WTC11 (cell line): ENCODE measurements at regions not wholly inside any gene's neighbourhood (a gene's known extent, or its start where the extent isn't known, plus 50 kb on each side); places are given as distances from the start of the nearest gene placed in this dataset.

Source experiments
- ATAC-seq: fragments of 200-7000 bp; cut with Tn5 transposase; 2 replicates; pipeline ENCODE4 v1.10.0; 2021; ENCODE audit warnings: mild to moderate bottlenecking, moderate library complexity
- CTCF ChIA-PET: fragments of 300-600 bp; sonication (Branson Sonifier 250); formaldehyde crosslinking; loops from one replicate; lab custom pipeline; 2021; ENCODE audit warnings: antibody characterized with exemption; lab: Charles Lee
- POLR2A ChIA-PET: fragments of 350-600 bp; sonication (Branson Sonifier 250); formaldehyde crosslinking; loops from one replicate; lab custom pipeline; 2021; ENCODE audit warnings: antibody characterized with exemption; lab: Charles Lee
- DNase-seq: peaks from one replicate; pipeline ENCODE4 v3.0.0; 2021; ENCODE audit warnings: low spot score
- H3K27ac Mint-ChIP-seq: 2 replicates; pipeline ENCODE4 v1.8.0; 2021; ENCODE audit warnings: mixed read lengths
- H3K27me3 Mint-ChIP-seq: 2 replicates; pipeline ENCODE4 v1.8.0; 2021; ENCODE audit warnings: low read depth, mild to moderate bottlenecking, moderate library complexity, mixed read lengths
- H3K36me3 Mint-ChIP-seq: 2 replicates; pipeline ENCODE4 v1.8.0; 2021; ENCODE audit warnings: mixed read lengths
- H3K4me1 Mint-ChIP-seq: 2 replicates; pipeline ENCODE4 v1.8.0; 2022; ENCODE audit warnings: mixed read lengths
- H3K4me3 Mint-ChIP-seq: 2 replicates; pipeline ENCODE4 v1.8.0; 2021; ENCODE audit warnings: mild to moderate bottlenecking, moderate library complexity, mixed read lengths
- H3K9me3 Mint-ChIP-seq: 2 replicates; pipeline ENCODE4 v1.8.0; 2021; ENCODE audit warnings: mixed read lengths
- ERG ChIP-seq: fragments of 250-450 bp; sonication (Bioruptor Pico); IDR thresholded peaks from 2 replicates; pipeline ENCODE4 v1.8.0; 2021; ENCODE audit warnings: mild to moderate bottlenecking
- IRF1 ChIP-seq: sonication (generic); formaldehyde crosslinking; IDR thresholded peaks from 2 replicates; pipeline ENCODE4 v1.8.0; 2023; ENCODE audit warnings: missing genetic modification reagents
- NR1H2 ChIP-seq: sonication (generic); formaldehyde crosslinking; IDR thresholded peaks from 2 replicates; pipeline ENCODE4 v1.9.0; 2021; ENCODE audit warnings: mild to moderate bottlenecking, moderate library complexity, missing genetic modification reagents
- PRDM15 ChIP-seq: sonication (generic); formaldehyde crosslinking; IDR thresholded peaks from 2 replicates; pipeline ENCODE4 v1.8.0; 2022; ENCODE audit warnings: missing genetic modification reagents
- TCF7 ChIP-seq: sonication (generic); formaldehyde crosslinking; IDR thresholded peaks from 2 replicates; pipeline ENCODE4 v1.8.0; 2022; ENCODE audit warnings: mild to moderate bottlenecking, low read depth, missing genetic modification reagents, moderate library complexity
- ZNF121 ChIP-seq: sonication (generic); formaldehyde crosslinking; IDR thresholded peaks from 2 replicates; pipeline ENCODE4 v1.8.0; 2023; ENCODE audit warnings: missing genetic modification reagents
- ZNF396 ChIP-seq: fragments of 250-450 bp; sonication (Bioruptor Pico); IDR thresholded peaks from 2 replicates; pipeline ENCODE4 v1.8.0; 2021; ENCODE audit warnings: mild to moderate bottlenecking, moderate library complexity, borderline replicate concordance
- TF ChIP-seq, protein P1 (sequence below): sonication (generic); formaldehyde crosslinking; IDR thresholded peaks from 2 replicates; pipeline ENCODE4 v1.8.0; 2023; ENCODE audit warnings: missing genetic modification reagents, mild to moderate bottlenecking, borderline replicate concordance
- TF ChIP-seq, protein P2 (sequence below): fragments of 200-600 bp; IDR thresholded peaks from 2 replicates; pipeline ENCODE4 v1.8.0; 2022; ENCODE audit warnings: antibody characterized with exemption
- TF ChIP-seq, protein P3 (sequence below): fragments of 250-450 bp; sonication (Bioruptor Pico); IDR thresholded peaks from 2 replicates; pipeline ENCODE4 v1.9.0; 2021; ENCODE audit warnings: mild to moderate bottlenecking, borderline replicate concordance
- TF ChIP-seq, protein P4 (sequence below): sonication (generic); formaldehyde crosslinking; IDR thresholded peaks from 2 replicates; pipeline ENCODE4 v1.8.0; 2022; ENCODE audit warnings: mild to moderate bottlenecking, missing genetic modification reagents
- TF ChIP-seq, protein P5 (sequence below): sonication (generic); formaldehyde crosslinking; IDR thresholded peaks from 2 replicates; pipeline ENCODE4 v1.8.0; 2023; ENCODE audit warnings: mild to moderate bottlenecking, missing genetic modification reagents
- TF ChIP-seq, protein P6 (sequence below): sonication (generic); formaldehyde crosslinking; IDR thresholded peaks from 2 replicates; pipeline ENCODE4 v1.8.1; 2022; ENCODE audit warnings: mild to moderate bottlenecking, missing genetic modification reagents, moderate library complexity, borderline replicate concordance

DNA sequence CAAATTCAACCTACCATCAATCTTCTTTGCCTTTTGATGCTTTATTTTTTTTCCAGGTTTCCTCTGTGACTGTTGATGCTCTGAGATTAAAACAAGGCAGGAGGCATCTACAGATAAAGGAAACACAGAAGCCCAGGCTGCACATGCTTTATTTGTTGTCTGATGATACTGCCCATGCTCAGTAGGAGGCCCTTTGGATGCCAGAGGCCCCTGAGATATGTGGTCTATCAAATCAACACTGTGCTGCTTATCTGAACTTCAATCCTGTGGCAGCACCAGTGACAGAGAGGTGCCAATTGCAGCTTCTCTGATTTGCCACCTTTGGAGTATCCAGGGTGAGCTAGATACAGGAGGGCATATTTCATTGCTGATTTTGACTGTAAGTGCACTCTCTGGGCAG is 571.3 kb upstream of the TBX3 start (continued):
- TF ChIP-seq, protein P1, sequence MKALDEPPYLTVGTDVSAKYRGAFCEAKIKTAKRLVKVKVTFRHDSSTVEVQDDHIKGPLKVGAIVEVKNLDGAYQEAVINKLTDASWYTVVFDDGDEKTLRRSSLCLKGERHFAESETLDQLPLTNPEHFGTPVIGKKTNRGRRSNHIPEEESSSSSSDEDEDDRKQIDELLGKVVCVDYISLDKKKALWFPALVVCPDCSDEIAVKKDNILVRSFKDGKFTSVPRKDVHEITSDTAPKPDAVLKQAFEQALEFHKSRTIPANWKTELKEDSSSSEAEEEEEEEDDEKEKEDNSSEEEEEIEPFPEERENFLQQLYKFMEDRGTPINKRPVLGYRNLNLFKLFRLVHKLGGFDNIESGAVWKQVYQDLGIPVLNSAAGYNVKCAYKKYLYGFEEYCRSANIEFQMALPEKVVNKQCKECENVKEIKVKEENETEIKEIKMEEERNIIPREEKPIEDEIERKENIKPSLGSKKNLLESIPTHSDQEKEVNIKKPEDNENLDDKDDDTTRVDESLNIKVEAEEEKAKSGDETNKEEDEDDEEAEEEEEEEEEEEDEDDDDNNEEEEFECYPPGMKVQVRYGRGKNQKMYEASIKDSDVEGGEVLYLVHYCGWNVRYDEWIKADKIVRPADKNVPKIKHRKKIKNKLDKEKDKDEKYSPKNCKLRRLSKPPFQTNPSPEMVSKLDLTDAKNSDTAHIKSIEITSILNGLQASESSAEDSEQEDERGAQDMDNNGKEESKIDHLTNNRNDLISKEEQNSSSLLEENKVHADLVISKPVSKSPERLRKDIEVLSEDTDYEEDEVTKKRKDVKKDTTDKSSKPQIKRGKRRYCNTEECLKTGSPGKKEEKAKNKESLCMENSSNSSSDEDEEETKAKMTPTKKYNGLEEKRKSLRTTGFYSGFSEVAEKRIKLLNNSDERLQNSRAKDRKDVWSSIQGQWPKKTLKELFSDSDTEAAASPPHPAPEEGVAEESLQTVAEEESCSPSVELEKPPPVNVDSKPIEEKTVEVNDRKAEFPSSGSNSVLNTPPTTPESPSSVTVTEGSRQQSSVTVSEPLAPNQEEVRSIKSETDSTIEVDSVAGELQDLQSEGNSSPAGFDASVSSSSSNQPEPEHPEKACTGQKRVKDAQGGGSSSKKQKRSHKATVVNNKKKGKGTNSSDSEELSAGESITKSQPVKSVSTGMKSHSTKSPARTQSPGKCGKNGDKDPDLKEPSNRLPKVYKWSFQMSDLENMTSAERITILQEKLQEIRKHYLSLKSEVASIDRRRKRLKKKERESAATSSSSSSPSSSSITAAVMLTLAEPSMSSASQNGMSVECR (CRISPR knock-in tag): no peak
- TF ChIP-seq ERG: no peak
- no peak for TF ChIP-seq PRDM15 (CRISPR knock-in tag)
- TF ChIP-seq ZNF121 (CRISPR knock-in tag): no peak
- TF ChIP-seq NR1H2 (CRISPR knock-in tag): no peak
- no peak for TF ChIP-seq TCF7

DNA sequence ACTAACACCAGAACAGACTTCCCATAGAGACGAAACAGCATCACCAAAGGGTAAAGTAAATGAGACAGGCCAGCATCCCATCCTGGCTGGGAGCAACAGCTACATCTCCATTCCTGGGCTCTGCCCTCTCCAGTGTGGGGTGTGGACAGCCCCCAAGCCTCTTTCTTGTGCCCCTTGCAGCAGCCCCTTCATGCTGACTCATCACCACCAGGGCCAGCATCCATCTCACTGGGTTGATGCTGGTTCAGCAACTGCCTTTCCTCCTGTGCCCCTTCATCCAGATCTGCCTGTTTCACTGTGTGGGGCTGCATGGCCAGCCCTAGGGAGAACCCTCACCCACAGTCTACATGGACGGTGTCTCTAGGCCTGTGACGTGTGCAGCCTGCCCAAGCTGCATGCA is 569.1 kb upstream of the TBX3 start:
- no peak overlapping the region for H3K27ac Mint-ChIP-seq
- no peak overlapping the region for H3K4me3 Mint-ChIP-seq
- peaks cover 10% of the 10 kb centered on the region for H3K4me1 Mint-ChIP-seq
- peaks cover 4% of the 10 kb centered on the region; the same call in 1 of the 2 replicates for H3K27me3 Mint-ChIP-seq
- no peak for DNase-seq
- CTCF ChIA-PET: no interaction called here
- peaks cover 8% of the 10 kb centered on the region for H3K9me3 Mint-ChIP-seq
- H3K36me3 Mint-ChIP-seq: peaks cover 4% of the 10 kb centered on the region; the same call in 1 of the 2 replicates
- no peak for ATAC-seq
- POLR2A ChIA-PET: no interaction called here
- TF ChIP-seq, protein P2, sequence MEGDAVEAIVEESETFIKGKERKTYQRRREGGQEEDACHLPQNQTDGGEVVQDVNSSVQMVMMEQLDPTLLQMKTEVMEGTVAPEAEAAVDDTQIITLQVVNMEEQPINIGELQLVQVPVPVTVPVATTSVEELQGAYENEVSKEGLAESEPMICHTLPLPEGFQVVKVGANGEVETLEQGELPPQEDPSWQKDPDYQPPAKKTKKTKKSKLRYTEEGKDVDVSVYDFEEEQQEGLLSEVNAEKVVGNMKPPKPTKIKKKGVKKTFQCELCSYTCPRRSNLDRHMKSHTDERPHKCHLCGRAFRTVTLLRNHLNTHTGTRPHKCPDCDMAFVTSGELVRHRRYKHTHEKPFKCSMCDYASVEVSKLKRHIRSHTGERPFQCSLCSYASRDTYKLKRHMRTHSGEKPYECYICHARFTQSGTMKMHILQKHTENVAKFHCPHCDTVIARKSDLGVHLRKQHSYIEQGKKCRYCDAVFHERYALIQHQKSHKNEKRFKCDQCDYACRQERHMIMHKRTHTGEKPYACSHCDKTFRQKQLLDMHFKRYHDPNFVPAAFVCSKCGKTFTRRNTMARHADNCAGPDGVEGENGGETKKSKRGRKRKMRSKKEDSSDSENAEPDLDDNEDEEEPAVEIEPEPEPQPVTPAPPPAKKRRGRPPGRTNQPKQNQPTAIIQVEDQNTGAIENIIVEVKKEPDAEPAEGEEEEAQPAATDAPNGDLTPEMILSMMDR: no peak
- TF ChIP-seq ZNF396 (CRISPR knock-in tag): no peak
- TF ChIP-seq, protein P3, sequence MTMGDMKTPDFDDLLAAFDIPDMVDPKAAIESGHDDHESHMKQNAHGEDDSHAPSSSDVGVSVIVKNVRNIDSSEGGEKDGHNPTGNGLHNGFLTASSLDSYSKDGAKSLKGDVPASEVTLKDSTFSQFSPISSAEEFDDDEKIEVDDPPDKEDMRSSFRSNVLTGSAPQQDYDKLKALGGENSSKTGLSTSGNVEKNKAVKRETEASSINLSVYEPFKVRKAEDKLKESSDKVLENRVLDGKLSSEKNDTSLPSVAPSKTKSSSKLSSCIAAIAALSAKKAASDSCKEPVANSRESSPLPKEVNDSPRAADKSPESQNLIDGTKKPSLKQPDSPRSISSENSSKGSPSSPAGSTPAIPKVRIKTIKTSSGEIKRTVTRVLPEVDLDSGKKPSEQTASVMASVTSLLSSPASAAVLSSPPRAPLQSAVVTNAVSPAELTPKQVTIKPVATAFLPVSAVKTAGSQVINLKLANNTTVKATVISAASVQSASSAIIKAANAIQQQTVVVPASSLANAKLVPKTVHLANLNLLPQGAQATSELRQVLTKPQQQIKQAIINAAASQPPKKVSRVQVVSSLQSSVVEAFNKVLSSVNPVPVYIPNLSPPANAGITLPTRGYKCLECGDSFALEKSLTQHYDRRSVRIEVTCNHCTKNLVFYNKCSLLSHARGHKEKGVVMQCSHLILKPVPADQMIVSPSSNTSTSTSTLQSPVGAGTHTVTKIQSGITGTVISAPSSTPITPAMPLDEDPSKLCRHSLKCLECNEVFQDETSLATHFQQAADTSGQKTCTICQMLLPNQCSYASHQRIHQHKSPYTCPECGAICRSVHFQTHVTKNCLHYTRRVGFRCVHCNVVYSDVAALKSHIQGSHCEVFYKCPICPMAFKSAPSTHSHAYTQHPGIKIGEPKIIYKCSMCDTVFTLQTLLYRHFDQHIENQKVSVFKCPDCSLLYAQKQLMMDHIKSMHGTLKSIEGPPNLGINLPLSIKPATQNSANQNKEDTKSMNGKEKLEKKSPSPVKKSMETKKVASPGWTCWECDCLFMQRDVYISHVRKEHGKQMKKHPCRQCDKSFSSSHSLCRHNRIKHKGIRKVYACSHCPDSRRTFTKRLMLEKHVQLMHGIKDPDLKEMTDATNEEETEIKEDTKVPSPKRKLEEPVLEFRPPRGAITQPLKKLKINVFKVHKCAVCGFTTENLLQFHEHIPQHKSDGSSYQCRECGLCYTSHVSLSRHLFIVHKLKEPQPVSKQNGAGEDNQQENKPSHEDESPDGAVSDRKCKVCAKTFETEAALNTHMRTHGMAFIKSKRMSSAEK: no peak
- TF ChIP-seq, protein P4, sequence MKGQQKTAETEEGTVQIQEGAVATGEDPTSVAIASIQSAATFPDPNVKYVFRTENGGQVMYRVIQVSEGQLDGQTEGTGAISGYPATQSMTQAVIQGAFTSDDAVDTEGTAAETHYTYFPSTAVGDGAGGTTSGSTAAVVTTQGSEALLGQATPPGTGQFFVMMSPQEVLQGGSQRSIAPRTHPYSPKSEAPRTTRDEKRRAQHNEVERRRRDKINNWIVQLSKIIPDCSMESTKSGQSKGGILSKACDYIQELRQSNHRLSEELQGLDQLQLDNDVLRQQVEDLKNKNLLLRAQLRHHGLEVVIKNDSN: no peak
- TF ChIP-seq, protein P5, sequence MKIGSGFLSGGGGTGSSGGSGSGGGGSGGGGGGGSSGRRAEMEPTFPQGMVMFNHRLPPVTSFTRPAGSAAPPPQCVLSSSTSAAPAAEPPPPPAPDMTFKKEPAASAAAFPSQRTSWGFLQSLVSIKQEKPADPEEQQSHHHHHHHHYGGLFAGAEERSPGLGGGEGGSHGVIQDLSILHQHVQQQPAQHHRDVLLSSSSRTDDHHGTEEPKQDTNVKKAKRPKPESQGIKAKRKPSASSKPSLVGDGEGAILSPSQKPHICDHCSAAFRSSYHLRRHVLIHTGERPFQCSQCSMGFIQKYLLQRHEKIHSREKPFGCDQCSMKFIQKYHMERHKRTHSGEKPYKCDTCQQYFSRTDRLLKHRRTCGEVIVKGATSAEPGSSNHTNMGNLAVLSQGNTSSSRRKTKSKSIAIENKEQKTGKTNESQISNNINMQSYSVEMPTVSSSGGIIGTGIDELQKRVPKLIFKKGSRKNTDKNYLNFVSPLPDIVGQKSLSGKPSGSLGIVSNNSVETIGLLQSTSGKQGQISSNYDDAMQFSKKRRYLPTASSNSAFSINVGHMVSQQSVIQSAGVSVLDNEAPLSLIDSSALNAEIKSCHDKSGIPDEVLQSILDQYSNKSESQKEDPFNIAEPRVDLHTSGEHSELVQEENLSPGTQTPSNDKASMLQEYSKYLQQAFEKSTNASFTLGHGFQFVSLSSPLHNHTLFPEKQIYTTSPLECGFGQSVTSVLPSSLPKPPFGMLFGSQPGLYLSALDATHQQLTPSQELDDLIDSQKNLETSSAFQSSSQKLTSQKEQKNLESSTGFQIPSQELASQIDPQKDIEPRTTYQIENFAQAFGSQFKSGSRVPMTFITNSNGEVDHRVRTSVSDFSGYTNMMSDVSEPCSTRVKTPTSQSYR (CRISPR knock-in tag): no peak
- TF ChIP-seq IRF1 (CRISPR knock-in tag): no peak
- TF ChIP-seq, protein P6, sequence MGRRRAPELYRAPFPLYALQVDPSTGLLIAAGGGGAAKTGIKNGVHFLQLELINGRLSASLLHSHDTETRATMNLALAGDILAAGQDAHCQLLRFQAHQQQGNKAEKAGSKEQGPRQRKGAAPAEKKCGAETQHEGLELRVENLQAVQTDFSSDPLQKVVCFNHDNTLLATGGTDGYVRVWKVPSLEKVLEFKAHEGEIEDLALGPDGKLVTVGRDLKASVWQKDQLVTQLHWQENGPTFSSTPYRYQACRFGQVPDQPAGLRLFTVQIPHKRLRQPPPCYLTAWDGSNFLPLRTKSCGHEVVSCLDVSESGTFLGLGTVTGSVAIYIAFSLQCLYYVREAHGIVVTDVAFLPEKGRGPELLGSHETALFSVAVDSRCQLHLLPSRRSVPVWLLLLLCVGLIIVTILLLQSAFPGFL (CRISPR knock-in tag): no peak
